Mucosa of rectum (tissue), 2 donors: ENCODE measurements at regions not wholly inside any gene's neighbourhood (a gene's known extent, or its start where the extent isn't known, plus 50 kb on each side); places are given as distances from the start of the nearest gene placed in this dataset.

Experiments
- H3K27ac ChIP-seq, 2 donors: one replicate each; pipeline ENCODE4 v1.7.0; 2013; ENCODE audit warnings: inconsistent platforms in 2 of 2, low read depth in 2 of 2, low read length in 2 of 2
- H3K27me3 ChIP-seq, 2 donors: one replicate each; pipeline ENCODE4 v1.7.0; 2013; ENCODE audit warnings: low read length in 2 of 2; ENCODE audit not compliant: control insufficient read depth in 2 of 2, insufficient read depth in 2 of 2
- H3K36me3 ChIP-seq, 2 donors: one replicate each; pipeline ENCODE4 v1.7.0; 2013; ENCODE audit warnings: low read length in 2 of 2; ENCODE audit not compliant: control insufficient read depth in 2 of 2, insufficient read depth in 2 of 2
- H3K4me1 ChIP-seq, 2 donors: one replicate each; pipeline ENCODE4 v1.7.0; 2013; ENCODE audit warnings: low read length in 2 of 2, mild to moderate bottlenecking in 1 of 2; ENCODE audit not compliant: control insufficient read depth in 2 of 2, insufficient read depth in 2 of 2
- H3K4me3 ChIP-seq, 2 donors: one replicate each; pipeline ENCODE4 v1.7.0; 2013; ENCODE audit warnings: low read length in 2 of 2
- H3K9ac ChIP-seq, 2 donors: one replicate each; pipeline ENCODE4 v1.7.0; 2013; ENCODE audit warnings: low read length in 2 of 2, low read depth in 1 of 2, mild to moderate bottlenecking in 1 of 2
- H3K9me3 ChIP-seq, 2 donors: one replicate each; pipeline ENCODE4 v1.7.0; 2013; ENCODE audit warnings: low read length in 2 of 2; ENCODE audit not compliant: control insufficient read depth in 2 of 2
- donor health status: healthy.
- donor health status: Normal muscosa, but diverticular disease.

DNA sequence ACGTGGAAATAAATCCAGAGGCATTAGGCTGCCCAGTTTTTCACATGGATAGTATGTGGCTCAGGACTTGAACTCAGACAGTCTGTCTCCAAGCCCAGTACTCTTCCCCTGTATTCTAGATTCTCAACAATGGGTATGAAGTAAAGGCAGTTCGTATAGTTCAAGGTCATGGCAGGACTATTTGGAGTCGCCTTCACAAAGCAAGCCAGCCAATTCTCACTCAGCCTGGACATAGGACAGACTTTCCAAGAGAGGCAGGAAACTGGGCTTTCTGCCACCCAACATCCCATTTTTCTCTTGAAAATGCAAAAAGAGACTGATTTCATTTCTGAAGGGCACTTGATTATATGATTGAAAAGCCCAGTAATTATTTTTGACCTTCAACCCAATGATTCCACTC, 111.0 kb downstream of the EDN1 start:
- Histone ChIP-seq H3K27me3 (no peaks in the 10 kb centered on the region), H3K27ac (no peak overlapping the region), H3K36me3 (no peaks in the 10 kb centered on the region), H3K9me3 (no peaks in the 10 kb centered on the region), H3K4me3 (no peak overlapping the region), H3K4me1 (no peaks in the 10 kb centered on the region), H3K9ac (no peak overlapping the region)

DNA sequence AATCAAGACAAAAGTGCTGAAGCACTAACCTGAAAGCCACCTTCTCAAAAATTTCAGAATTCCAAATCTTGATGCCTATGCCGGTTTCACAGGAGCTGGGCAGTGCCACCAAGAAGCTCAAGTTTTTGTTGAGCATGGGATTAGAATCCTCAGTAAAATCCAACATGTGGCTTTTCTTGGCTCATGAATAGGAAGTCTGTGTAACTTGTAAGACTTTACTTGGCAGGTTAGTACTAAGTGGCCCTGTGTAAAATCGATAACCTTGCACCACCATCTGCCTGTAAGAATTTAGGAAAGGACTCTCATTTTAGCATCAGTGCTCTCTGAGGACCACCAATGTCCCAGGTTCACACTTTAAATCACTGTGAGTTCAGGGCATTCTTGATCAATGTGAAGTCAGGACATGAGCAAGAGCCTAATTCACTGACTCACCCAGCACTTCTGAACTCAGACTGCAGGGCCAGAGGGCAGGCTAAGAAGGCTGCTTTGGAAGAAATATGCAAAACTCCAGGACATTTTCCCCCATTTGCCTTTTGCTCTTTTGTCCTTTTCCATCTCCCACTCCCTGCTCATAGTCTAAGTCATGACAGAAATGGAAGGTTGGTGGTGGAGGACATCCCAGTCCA, 113.2 kb downstream of the EDN1 start:
- Histone ChIP-seq H3K4me1 (no peaks in the 10 kb centered on the region), H3K9me3 (no peaks in the 10 kb centered on the region), H3K27me3 (no peaks in the 10 kb centered on the region), H3K36me3 (no peaks in the 10 kb centered on the region), H3K9ac (no peak overlapping the region), H3K4me3 (no peak overlapping the region), H3K27ac (no peak overlapping the region)

DNA sequence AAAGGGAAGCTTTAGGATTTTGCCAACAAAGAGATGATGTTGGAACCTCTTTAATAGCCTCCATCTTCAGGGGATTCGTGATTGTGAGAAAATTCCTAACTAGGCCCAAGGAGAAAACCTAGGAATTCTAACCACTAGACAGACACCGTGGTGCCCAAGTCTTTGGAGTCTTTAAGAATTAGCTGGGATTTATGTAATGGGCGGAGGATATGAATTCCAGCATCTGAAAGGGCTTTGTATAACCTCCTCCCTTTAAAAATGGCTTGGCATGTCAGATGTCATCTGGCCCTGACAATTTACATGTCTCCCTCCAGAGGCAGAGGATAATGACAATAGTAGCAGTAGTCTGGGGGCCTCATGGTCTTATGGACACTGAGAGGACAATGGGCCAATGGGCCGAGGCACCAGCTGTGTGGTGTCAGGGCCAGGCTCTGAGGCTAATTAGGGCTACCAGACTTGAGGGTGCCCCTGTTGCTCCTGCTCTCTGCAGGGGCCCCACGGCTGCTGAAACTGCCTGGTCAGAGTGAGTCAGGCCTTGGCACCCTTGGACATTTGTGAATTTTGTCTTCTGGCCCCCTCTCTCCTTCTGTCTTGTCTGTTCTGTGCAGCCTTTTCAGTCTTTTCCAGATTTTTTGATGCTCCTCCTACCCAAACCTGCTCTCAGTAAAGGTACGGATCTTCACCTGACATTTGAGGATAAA, 113.9 kb downstream of the EDN1 start:
- no peaks in the 10 kb centered on the region for H3K27me3 ChIP-seq
- no peak overlapping the region for H3K9ac ChIP-seq
- no peak overlapping the region for H3K27ac ChIP-seq
- no peaks in the 10 kb centered on the region for H3K4me1 ChIP-seq
- H3K4me3 ChIP-seq, result no peak overlapping the region
- no peaks in the 10 kb centered on the region for H3K36me3 ChIP-seq
- no peaks in the 10 kb centered on the region for H3K9me3 ChIP-seq

DNA sequence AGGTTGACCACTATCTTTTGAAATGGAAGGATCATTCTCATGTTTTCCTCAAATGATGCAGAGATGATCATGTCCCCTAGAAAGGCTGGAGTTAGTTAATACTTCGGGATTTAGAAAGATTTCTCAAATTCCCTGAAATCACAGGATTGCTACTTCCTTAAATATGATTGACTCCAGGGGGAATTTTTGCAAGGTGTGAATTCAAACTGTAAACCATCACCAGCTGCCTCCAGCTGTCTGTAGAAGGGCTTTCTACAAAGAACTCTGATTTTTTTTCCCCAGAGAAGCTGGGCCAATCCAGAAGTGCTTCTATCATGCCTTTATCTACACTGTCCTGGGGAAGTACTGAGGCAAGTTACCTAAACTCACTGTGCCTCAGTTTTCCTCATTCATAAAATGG, 114.5 kb downstream of the EDN1 start:
- Histone ChIP-seq H3K27ac (no peak overlapping the region), H3K9me3 (no peaks in the 10 kb centered on the region), H3K4me3 (no peak overlapping the region), H3K9ac (no peak overlapping the region), H3K27me3 (no peaks in the 10 kb centered on the region), H3K4me1 (no peaks in the 10 kb centered on the region), H3K36me3 (no peaks in the 10 kb centered on the region)

DNA sequence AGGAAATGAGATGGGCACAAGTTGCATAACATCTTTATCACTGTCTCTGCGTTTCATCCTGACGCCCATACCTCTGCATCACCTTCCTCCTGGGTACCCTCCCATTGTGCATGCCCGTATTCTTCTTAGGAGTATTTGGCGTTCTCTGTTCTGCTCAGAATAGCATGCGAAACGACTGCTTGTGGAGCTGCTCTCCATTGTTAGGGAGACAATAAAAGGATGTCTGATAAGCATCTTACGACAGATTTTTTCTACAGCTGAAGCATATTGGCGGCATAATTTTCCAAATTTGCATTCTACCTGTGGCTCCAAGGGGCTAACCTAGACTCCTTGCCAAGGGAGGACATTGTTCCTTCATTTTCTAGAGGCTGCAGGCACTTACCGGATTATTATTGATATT, 118.6 kb downstream of the EDN1 start:
- H3K27me3 ChIP-seq, result no peaks in the 10 kb centered on the region
- H3K9ac ChIP-seq, result no peak overlapping the region
- no peak overlapping the region for H3K4me3 ChIP-seq
- H3K9me3 ChIP-seq, result no peaks in the 10 kb centered on the region
- no peaks in the 10 kb centered on the region for H3K36me3 ChIP-seq
- no peaks in the 10 kb centered on the region for H3K4me1 ChIP-seq
- no peak overlapping the region for H3K27ac ChIP-seq

DNA sequence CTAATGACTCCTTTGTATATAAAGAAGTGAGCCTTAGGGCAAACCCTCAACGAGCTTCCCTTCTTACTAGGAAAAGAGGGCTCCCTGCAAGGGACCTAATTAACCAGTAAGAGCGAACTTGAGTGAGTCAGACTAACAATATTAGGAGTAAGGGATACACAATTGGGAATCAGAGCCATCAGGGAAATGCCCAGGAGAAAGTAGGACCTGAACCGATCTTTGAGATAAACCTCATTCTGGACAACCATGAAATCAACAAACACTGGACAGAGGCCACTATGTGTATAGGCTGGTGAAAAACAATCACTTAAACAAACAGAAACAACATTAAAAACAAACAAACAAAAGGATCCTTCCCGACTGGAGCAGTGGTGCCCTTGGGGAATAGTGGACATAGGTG, 120.8 kb downstream of the EDN1 start:
- Histone ChIP-seq H3K4me3 (no peak overlapping the region), H3K9ac (no peak overlapping the region)

DNA sequence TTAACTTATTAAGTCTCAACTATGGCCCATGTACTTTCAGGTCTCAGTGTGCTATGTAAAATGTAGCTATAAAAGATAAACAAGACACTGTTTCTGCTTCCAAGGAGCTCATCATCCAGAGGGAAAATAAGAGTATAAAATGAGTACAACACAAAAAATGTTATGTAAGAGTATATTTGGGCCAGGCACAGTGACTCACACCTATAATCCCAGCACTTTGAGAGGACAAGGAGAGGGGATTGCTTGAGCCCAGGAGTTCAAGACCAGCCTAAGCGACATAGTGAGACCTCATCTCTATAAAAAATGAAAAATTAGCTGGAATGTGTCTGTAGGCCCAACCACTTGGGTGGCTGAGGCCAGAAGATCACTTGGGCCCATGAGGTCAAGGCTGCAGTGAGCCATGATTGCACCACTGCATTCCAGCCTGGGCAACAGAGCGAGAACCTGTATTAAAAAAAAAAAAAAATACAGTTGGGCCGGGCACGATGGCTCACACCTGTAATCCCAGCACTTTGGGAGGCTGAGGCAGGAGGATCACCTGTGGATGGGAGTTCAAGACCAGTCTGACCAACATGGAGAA, 124.0 kb downstream of the EDN1 start:
- Histone ChIP-seq H3K27ac (no peak overlapping the region), H3K4me1 (no peaks in the 10 kb centered on the region), H3K36me3 (no peaks in the 10 kb centered on the region), H3K9ac (no peak overlapping the region), H3K4me3 (no peak overlapping the region), H3K27me3 (no peaks in the 10 kb centered on the region), H3K9me3 (no peaks in the 10 kb centered on the region)

More for the DNA sequence above, 120.8 kb downstream of the EDN1 start:
- Histone ChIP-seq H3K9me3 (no peaks in the 10 kb centered on the region), H3K4me1 (no peaks in the 10 kb centered on the region), H3K27me3 (no peaks in the 10 kb centered on the region), H3K27ac (no peak overlapping the region), H3K36me3 (no peaks in the 10 kb centered on the region)

DNA sequence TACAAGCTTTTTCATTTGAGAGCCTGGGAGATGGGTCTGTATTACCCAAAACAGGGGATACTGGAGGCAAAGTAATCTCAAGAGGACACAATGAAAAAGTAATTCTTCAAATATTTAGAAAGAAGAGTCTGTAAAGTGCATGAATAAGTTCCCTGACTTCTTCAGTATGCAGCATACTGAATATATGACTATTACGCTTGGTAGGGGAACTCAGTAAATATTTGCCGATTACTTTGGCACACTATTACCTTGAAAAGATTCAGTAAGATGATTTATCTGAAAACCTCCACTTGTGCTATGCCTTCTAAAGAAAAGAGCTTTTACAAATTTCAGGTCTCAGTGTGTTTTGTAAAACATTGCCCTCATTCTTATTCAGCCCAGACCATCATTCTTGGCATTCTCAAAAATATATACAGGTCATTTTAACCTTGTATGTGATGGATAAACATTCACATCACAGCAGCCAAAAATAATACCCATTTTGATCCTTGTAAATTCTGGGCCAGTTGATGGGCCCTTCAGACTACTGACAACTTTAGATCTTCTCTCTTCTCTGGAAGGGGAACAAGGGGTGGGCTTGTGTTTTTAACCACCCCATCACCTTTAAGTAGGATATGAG, 125.9 kb downstream of the EDN1 start:
- H3K9ac ChIP-seq, result no peak overlapping the region
- no peaks in the 10 kb centered on the region for H3K36me3 ChIP-seq
- peaks cover 0 to 2% of the 10 kb centered on the region in 2 donors for H3K4me1 ChIP-seq
- no peak overlapping the region for H3K4me3 ChIP-seq
- no peaks in the 10 kb centered on the region for H3K27me3 ChIP-seq
- no peaks in the 10 kb centered on the region for H3K9me3 ChIP-seq
- H3K27ac ChIP-seq, result no peak overlapping the region

DNA sequence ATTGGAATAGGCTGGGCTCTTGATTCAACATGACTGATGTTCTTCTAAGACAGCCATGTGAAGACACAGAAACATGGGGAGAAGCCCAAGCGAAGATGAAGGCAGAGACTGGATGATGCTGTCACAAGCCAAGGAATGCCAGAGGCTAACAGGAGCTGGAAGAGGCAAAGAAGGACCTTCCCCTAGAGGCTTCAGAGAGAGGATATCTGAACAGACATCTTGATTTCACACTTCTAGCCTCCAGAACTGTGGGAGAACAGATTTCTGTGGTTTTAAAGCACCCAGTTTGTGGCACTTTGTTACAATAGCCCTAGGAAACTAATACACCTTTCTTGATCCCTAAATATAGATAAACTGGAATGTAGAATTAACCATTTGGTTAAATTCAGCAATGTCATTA, 127.0 kb downstream of the EDN1 start:
- H3K4me1 ChIP-seq, result peaks cover 0 to 2% of the 10 kb centered on the region in 2 donors
- H3K9ac ChIP-seq, result no peak overlapping the region
- no peak overlapping the region for H3K27ac ChIP-seq
- H3K36me3 ChIP-seq, result no peaks in the 10 kb centered on the region
- no peak overlapping the region for H3K4me3 ChIP-seq
- H3K27me3 ChIP-seq, result no peaks in the 10 kb centered on the region
- no peaks in the 10 kb centered on the region for H3K9me3 ChIP-seq

DNA sequence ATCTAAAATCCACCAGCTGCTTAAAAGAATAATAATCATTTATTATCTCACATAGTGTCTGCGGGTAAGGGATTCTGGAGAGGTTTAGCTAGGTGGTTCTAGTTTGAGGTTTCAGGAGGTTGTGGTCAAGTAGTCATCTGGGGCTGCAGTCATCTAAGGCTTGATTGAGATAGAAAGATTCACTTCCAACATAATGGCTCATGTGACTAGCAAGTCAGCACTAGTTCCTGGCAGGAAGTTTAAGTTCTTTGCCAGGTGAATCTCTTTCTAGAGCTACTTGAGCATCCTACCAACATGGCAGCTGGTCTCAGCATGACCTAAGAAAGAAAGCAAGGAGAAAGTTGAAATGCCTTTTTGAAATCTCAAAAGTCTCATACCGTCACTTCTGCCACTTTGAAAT, 128.8 kb downstream of the EDN1 start:
- Histone ChIP-seq H3K4me3 (no peak overlapping the region), H3K9ac (no peak overlapping the region), H3K36me3 (no peaks in the 10 kb centered on the region), H3K27ac (no peak overlapping the region), H3K9me3 (no peaks in the 10 kb centered on the region), H3K4me1 (peaks cover 0 to 2% of the 10 kb centered on the region in 2 donors), H3K27me3 (no peaks in the 10 kb centered on the region)
